HFF-Myc (cell line): ENCODE measurements at regions not wholly inside any gene's neighbourhood (a gene's known extent, or its start where the extent isn't known, plus 50 kb on each side); places are given as distances from the start of the nearest gene placed in this dataset.

ENCODE experiments used
- DNase-seq: peaks from one replicate; pipeline ENCODE4 v3.0.0-alpha.2; 2011; ENCODE audit warnings: low read depth; ENCODE audit errors: extremely low read depth
- H3K4me3 ChIP-seq: replicated peaks from 2 replicates; pipeline ENCODE4 v1.5.1; 2011; ENCODE audit warnings: low read depth, mild to moderate bottlenecking, control low read depth, low read length
- CTCF ChIP-seq: IDR thresholded peaks from 2 replicates; pipeline ENCODE4 v1.5.1; 2012; ENCODE audit warnings: mild to moderate bottlenecking, low read depth, low read length, control low read depth; ENCODE audit errors: missing control alignments

GRCh38 chr5:67414712-67415111 is 218.1 kb upstream of the CD180 start:
- H3K4me3 ChIP-seq: no peak overlapping the region
- no peak for TF ChIP-seq CTCF
- no peak for DNase-seq

- H3K4me3 ChIP-seq: no peak overlapping the region
- no peak for TF ChIP-seq CTCF
- no peak for DNase-seq
These were observed 217.1 kb upstream of the CD180 start for GRCh38 chr5:67413721-67414120.

- DNase-seq: no peak
- no peak for TF ChIP-seq CTCF
- no peak overlapping the region for H3K4me3 ChIP-seq
These were observed 212.7 kb upstream of the CD180 start for GRCh38 chr5:67409126-67409777.

GRCh38 chr5:67407979-67408378 is 211.4 kb upstream of the CD180 start:
- no peak overlapping the region for H3K4me3 ChIP-seq
- DNase-seq: no peak
- no peak for TF ChIP-seq CTCF

- no peak for DNase-seq
- no peak for TF ChIP-seq CTCF
- H3K4me3 ChIP-seq: no peak overlapping the region
These were observed 209.2 kb upstream of the CD180 start for GRCh38 chr5:67405755-67406154.

- H3K4me3 ChIP-seq: no peak overlapping the region
- no peak for DNase-seq
- TF ChIP-seq CTCF: no peak
These were observed 208.4 kb upstream of the CD180 start for GRCh38 chr5:67405101-67405364.

GRCh38 chr5:67404256-67405100 is 207.9 kb upstream of the CD180 start:
- no peak for DNase-seq
- TF ChIP-seq CTCF: no peak
- no peak overlapping the region for H3K4me3 ChIP-seq
